NCI-H2107 treated with DMSO at 0.1 percent for 48 hours (cell line): ENCODE measurements at regions not wholly inside any gene's neighbourhood (a gene's known extent, or its start where the extent isn't known, plus 50 kb on each side); places are given as distances from the start of the nearest gene placed in this dataset.
A peak's percentile ranks its signal among the peaks of the same experiment; 100 is the strongest.

Source experiments
- DNase-seq: peaks from one replicate; lab custom pipeline; 2025; ENCODE audit not compliant: unreplicated experiment; lab: John Stamatoyannopoulos, UW

GRCh38 chr2:138104071-138104470 lies 139.8 kb downstream of the HNMT start:
- no peak for DNase-seq

DNA sequence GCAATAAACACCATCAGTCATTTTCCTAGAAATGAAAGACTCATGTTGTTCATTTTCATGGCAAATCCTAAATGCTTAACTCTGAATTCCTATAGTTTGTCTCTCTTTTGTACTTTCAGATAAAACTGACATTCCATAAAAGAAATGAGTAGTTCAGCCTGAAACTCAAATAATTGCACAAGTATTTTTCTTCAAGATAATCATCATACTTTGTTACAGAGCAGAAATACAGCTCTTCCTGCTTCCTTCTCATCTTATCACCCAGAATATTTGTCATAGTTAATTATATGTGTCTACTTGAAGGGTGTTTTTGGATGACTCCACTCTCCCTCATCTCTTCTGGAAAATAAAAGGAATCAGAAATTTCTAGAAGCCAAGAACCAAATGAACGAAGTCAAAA lies 141.1 kb downstream of the HNMT start:
- no peak for DNase-seq

- DNase-seq, result no peak
Measured at GRCh38 chr2:138106606-138107005, 142.3 kb downstream of the HNMT start.

DNA sequence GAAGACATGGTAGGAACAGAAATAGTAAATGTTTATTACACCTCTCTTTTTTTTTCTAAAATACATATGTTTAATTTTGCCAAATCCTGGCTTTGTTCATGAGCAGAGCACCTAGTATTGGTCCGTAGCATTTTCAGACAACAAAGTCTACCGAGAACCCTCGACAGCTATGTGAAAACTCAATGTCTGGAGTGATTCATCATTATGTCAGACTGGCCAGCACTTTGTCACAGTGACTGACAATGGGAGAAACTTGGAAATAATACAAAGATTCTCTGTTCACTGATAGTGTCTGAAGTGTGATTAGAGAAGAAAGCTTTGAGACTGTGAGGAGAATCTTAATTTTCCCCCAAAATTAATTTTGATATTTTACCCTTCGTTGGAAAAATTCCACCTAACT lies 143.0 kb downstream of the HNMT start:
- no peak for DNase-seq

DNA sequence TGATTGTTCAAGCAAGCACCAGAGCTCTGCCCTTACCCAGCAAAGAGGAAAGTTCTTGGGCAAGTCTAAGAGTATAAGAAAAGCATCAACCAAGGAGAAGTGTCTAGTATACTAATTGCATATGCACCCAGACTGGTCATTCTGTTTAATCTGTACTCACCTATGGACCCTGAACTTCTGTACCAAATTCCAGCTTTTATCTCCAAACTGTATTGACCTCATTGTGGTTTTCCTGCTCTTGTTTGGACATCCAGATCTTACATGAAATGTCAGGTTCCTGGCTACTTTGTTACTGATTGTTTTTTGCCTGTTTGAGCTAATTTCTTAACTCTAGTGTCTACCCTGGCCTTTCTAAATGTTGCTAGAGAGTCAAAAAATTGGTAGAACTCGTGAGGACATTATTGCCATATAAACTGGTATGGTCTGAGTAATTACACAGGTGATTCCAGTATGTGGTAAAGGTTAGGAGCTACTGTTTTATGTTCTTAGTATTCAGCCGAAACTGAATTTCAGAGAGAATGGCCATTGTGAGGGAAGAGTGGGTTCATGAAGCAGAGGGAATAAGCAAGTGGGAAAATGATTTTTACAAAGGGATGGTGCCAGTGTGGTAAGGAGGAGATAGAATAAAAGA lies 146.3 kb downstream of the HNMT start:
- no peak for DNase-seq

DNA sequence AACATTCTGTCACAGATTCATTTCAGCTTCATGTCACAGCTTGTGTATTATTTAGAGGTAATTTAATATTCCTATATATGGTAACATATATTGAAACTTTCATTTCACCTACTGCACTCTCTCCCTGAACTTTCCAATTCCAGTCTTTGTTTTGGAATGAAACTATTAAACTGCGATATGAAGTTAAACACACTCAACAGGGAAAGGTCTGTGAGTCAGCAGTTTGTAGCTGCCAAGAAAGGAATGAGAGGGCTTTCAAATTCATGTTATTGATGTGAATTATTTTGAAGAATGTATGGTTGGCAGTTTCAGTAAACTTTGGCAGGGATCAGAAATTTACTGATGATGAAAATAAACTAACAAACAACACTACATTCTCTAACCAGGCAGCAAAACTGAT lies 148.3 kb downstream of the HNMT start:
- no peak for DNase-seq

- DNase-seq, result no peak
Measured at GRCh38 chr2:138113871-138114525, 149.7 kb downstream of the HNMT start.

GRCh38 chr2:138115666-138116065 lies 151.4 kb downstream of the HNMT start:
- no peak for DNase-seq

DNA sequence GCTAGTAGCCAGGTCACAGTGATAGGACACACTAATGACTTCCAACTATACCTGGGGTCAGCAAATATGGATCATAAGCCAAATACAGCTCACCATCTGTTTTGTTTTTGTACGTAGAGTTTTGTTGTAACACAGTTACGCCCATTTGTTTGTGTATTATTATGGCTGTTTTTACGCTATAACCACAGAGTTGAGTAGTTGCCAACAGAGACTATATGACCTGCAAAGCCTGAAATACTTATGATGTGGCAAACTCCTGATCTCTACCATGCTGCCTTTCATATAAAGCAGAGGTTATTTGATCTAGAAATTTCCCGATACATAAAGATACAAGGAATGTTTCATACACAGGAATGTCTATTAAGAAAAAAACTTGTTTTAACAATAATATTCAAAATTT lies 152.2 kb downstream of the HNMT start:
- no peak for DNase-seq

- DNase-seq, result no peak
Measured at GRCh38 chr2:138121666-138122661, 157.7 kb downstream of the HNMT start.

DNA sequence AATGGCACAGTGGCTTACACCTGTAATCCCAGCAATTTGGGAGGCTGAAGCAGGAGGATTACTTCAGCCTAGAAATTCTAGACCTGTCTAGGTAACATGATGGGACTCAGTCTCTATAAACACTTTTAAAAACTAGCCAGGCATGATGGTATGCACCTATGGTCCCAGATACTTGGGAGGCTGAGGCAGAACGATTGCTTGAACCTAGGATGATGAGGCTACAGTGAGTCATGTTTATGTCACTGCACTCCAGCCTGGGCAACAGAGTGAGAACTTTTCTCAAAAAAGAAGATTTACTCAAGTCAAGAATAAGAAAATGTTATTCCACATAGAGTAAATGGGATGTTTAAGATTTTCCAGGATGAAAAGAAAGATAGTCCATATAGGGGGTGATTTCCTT lies 158.6 kb downstream of the HNMT start:
- DNase-seq, result no peak

DNA sequence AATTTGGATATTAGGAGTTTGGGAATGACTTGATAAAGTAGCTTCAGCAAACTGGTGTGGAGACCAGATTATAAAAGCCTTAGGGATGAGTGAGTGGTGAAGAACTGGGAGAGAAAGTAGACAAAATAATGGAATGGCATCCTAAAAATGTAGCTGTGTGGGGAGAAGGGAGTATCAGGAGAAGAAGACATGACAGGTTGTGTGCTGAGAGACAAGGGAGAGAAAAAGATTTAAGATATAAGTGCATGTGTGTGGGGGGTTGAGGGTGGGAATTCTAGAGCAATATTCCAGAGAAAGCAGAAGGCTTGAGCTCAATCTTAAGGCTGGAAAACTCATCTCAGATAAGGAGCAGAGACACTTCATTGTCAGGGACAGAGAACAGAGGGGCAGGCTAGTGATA lies 159.5 kb downstream of the HNMT start:
- no peak for DNase-seq

DNA sequence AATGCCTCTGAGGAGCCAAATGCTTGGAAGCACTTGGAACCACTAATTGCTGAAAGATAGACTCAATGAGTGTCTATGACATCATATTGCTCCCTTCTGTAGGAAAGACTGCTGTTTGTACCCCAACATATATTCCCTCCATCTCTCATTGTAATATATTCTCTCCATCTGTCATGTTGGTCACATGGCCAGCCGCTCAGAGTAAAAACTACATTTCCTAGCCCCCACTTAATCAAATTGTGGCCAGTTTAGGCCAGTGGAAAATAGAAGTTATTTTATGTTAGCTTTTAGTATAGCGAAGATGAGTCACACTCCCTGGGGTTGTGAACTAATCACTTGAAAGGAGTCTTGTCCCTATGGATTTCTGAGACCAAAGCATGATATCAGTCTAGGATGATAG lies 160.2 kb downstream of the HNMT start:
- DNase-seq, result no peak

DNA sequence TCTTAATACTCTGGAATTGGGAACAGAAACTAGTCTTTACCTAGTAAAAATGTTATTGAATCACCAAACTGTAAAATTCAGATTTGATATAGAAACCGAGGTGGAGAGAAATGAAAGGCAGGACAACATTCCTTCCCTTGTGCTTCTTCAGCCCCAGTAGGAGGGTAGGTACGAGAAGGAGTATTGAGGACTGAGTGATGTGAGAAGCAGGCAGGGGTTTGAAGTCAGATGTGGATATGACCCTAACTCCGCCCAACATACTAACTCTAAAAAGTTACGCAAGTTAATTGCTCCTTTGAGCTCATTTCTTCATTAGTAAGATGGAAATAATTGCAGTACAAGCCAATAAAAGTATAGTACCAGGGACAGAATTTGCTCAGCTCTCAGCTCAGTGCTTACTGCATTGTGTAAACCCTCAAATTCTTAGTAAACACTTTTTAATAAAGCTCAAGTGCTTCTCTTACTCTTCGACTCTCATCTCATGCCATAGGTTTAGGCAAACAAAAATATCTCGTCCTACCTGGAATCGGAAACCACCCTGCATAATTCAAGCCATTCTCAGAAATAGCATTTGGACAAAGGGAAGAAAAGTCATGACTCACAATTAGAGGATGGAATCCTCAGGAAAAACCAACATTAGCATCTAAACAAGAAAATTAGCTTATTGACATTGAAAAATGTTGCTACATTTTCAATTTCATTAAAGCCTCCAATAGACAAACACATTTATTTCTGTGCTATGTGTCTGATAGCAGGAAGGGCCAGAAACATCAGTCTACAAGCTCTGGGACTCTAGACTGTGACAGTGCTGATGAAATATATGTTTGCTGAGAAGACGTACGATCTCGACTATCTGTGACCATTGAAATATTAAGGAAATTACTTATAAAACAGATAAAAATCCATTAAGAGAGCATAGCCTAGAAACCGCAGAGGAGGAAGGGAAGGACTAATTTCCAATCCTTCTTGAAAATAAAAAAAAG lies 161.3 kb downstream of the HNMT start:
- DNase-seq, result no peak

- no peak for DNase-seq
Measured at GRCh38 chr2:138132108-138132507, 167.8 kb downstream of the HNMT start.

GRCh38 chr2:138137949-138138348 lies 173.7 kb downstream of the HNMT start:
- no peak for DNase-seq

- no peak for DNase-seq
Measured at GRCh38 chr2:138147796-138148195, 183.5 kb downstream of the HNMT start.

DNA sequence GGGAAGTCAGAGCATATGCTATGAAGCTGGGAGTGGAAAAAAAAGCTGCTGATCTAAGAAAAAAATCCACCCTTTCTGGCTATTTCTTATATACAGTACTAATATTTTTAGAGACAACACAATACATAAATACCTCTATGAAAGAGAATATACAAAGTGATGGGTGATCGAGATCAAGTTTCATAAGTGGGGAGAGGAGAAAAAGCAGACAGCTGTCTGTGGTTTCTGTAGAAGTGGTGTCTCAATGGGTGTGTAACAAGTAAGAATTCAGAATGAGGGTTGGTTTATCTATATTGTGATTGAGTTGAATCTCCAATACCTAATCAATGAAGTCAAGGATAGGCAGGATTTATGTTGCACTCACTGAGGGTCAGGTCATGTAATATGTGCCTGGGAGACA lies 191.0 kb downstream of the HNMT start:
- DNase-seq, result peak; percentile 26

GRCh38 chr2:138157372-138157771 lies 193.1 kb downstream of the HNMT start:
- no peak for DNase-seq

- no peak for DNase-seq
Measured at GRCh38 chr2:138170485-138170884, 206.2 kb downstream of the HNMT start.

DNA sequence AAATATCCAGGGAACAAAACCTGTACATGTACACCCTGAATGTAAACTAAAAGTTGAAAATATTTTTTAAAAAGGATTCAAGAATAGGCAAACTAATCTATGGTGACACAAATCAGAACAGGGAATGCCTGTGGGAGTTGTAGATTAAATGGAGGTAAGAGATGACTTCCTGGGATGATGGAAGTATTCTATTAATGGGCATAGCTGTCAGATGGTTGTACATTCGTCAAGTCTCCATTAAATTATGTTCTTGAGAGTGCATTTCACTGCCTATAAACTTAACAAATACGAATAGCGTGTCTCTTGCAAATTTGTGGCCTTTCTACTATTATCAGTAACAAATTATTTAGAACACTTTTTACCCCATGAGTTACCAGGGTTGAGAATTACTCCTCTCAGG lies 207.0 kb downstream of the HNMT start:
- DNase-seq, result no peak
